Heart left ventricle (tissue), 16 donors: ENCODE measurements at regions not wholly inside any gene's neighbourhood (a gene's known extent, or its start where the extent isn't known, plus 50 kb on each side); places are given as distances from the start of the nearest gene placed in this dataset.

Experiments used
- ATAC-seq, 4 donors: fragments of 200-7000 bp; cut with Tn5 transposase; one replicate each; pipeline ENCODE4 v1.9.1; 2020 to 2022; ENCODE audit warnings: moderate library complexity in 4 of 4, mild to moderate bottlenecking in 3 of 4, moderate number of reproducible peaks in 1 of 4
- DNase-seq, 5 donors: peaks; one replicate each; pipeline ENCODE4 v3.0.0-alpha.2; 2020
- H3K27ac ChIP-seq, 12 donors: fragments of 200-600 bp; sonication (generic) in 4 of 12; one replicate each; pipeline versions ENCODE4 v1.5.0 to v1.8.0; 2016 to 2022; ENCODE audit warnings: mild to moderate bottlenecking in 2 of 12
- H3K27me3 ChIP-seq, 9 donors: fragments of 200-600 bp; sonication (generic) in 2 of 9; one replicate each; pipeline versions ENCODE4 v1.5.1 to v1.8.0; 2016 to 2022; ENCODE audit warnings: mild to moderate bottlenecking in 3 of 9
- H3K36me3 ChIP-seq, 9 donors: fragments of 200-600 bp; sonication (generic) in 2 of 9; one replicate each; pipeline versions ENCODE4 v1.5.0 to v1.8.0; 2018 to 2022; ENCODE audit warnings: mild to moderate bottlenecking in 2 of 9
- H3K4me1 ChIP-seq, 12 donors: fragments of 200-600 bp; sonication (generic) in 4 of 12; one replicate each; pipeline versions ENCODE4 v1.5.0 to v1.8.0; 2016 to 2022; ENCODE audit warnings: mild to moderate bottlenecking in 3 of 12
- H3K4me3 ChIP-seq, 12 donors: fragments of 200-600 bp; sonication (generic) in 4 of 12; one replicate each; pipeline versions ENCODE4 v1.5.0 to v1.8.0; 2017 to 2022; ENCODE audit warnings: mild to moderate bottlenecking in 9 of 12, moderate library complexity in 4 of 12
- H3K9me3 ChIP-seq, 12 donors: fragments of 200-600 bp; sonication (generic) in 4 of 12; one replicate each; pipeline versions ENCODE4 v1.5.0 to v1.8.0; 2016 to 2022; ENCODE audit warnings: mild to moderate bottlenecking in 1 of 12
- POLR2A ChIP-seq, 2 donors: fragments of 450-650 bp; IDR thresholded peaks; one replicate each; pipeline ENCODE4 v1.6.1; 2017; ENCODE audit warnings: antibody characterized with exemption in 2 of 2, mild to moderate bottlenecking in 2 of 2, moderate library complexity in 2 of 2
- WGBS, 4 donors: extraction: QIAGEN DNeasy Blood & Tissue Kit in 2 of 4; methylation state at CpG; one replicate each; pipeline versions ENCODE4 v1.1.5 to v1.1.7; 2013 to 2018; 5-methylcytosine and 5-hydroxymethylcytosine counted together
- intact Hi-C, 10 donors: fragments of 100-400 bp; cut with DNase I; formaldehyde crosslinking; loops; one replicate each; pipeline versions ENCODE4 v1.11.1 to v1.14.2; 2022
- TF ChIP-seq, protein P1 (sequence below), 12 donors: fragments of 200-600 bp; sonication (generic) in 4 of 12; IDR thresholded peaks; one replicate each; pipeline versions ENCODE4 v1.5.0 to v1.8.0; 2018 to 2022; ENCODE audit warnings: antibody characterized with exemption in 12 of 12, mild to moderate bottlenecking in 5 of 12
- donor health status: ischemic (EF 13 %, LVEDD 7.1; RV severe dilation, severe dysfunction).
- donor health status: healthy with polysubstance abuse.
- donor health status: DM: no; HTN: yes; CAD: no.
- donor health status: DM: no; HTN: no; CAD: no.
- donor health status: ischemic (EF 25% LVEDD 6.9; RV normal size, moderate dysfunction).
- donor health status: ischemic (EF 25% LVEDD 5.7; RV mildly dilated, moderate dysfunction).
- donor health status: healthy.
- donor health status: DM: yes; HTN: yes; CAD: no.
- donor health status: ischemic (EF 35%, LVEDD 5.7; RV mildly dilated, moderate dysfunction).
- donor health status: nonischemic (EF 11% LVEDD 7.7; RV severe dilation, severe dysfunction).
- donor health status: DM: yes; HTN: yes; CAD: no.
- donor health status: PGD.
- donor health status: ischemic (EF 29% LVEDD 5.4; RV normal size, mild dysfunction).
- donor health status: nonischemic (EF 23%, LVEDD 6.1; RV moderate dilation, normal function).

DNA sequence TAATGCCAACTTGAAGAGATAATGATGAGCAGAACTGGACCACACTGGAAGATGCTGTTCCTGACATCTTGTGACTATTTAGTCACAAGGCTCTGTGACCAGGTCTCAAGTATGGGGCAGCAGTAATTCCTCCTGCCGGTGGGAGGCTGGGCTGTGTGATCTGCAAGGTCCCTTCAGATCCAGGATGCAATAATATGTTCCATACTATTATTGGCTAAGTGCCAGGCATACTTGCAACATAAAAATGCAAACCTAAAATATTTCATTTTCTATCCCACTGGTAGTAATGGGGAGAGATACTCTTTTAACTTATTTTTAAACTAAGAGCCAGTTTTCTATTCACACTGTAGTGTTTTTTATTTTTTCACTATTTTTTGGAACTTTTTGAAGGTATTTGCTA is 171.5 kb downstream of the CYP26A1 start:
- Histone ChIP-seq H3K27me3 (peaks cover 0 to 18% (median 0%) of the 10 kb centered on the region in 9 donors), H3K9me3 (no peaks in the 10 kb centered on the region), H3K36me3 (no peaks in the 10 kb centered on the region), H3K4me1 (no peaks in the 10 kb centered on the region), H3K4me3 (no peak overlapping the region), H3K27ac (no peak overlapping the region)
- ATAC-seq (no peak), DNase-seq (no peak)
- WGBS, 4 donors: 21 to 70% (median 50%) methylated on average over 1 of the region's 1 CpG
- intact Hi-C loops: no loop called here
- no peak for TF ChIP-seq POLR2A (IDR thresholded peaks at IDR 0.05)
- TF ChIP-seq, protein P1, sequence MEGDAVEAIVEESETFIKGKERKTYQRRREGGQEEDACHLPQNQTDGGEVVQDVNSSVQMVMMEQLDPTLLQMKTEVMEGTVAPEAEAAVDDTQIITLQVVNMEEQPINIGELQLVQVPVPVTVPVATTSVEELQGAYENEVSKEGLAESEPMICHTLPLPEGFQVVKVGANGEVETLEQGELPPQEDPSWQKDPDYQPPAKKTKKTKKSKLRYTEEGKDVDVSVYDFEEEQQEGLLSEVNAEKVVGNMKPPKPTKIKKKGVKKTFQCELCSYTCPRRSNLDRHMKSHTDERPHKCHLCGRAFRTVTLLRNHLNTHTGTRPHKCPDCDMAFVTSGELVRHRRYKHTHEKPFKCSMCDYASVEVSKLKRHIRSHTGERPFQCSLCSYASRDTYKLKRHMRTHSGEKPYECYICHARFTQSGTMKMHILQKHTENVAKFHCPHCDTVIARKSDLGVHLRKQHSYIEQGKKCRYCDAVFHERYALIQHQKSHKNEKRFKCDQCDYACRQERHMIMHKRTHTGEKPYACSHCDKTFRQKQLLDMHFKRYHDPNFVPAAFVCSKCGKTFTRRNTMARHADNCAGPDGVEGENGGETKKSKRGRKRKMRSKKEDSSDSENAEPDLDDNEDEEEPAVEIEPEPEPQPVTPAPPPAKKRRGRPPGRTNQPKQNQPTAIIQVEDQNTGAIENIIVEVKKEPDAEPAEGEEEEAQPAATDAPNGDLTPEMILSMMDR (IDR thresholded peaks at IDR 0.05): no peak

DNA sequence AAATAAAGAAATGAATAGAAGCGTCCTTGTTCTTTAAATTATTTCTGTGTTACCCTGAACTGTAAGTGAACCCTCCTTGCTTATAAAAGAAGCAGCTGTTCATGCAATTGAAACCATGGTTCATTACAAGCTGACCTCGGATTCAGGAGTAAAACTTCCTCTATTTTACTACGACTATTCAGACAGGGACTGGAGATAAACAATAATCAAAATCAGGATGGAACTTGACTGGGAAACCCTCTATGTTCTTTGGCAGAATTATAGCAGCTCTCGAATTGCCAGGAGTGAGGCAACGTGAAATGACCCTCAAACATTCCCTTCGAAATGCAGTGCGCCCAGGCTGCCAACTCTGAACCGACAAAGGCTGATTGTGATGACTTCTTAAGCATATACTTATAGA is 172.1 kb downstream of the CYP26A1 start:
- Histone ChIP-seq H3K4me1 (no peaks in the 10 kb centered on the region), H3K27ac (no peak overlapping the region), H3K36me3 (no peaks in the 10 kb centered on the region), H3K27me3 (peaks cover 0 to 21% (median 0%) of the 10 kb centered on the region in 9 donors), H3K4me3 (no peak overlapping the region), H3K9me3 (no peaks in the 10 kb centered on the region)
- DNase-seq (no peak), ATAC-seq (no peak)
- intact Hi-C loops: no loop called here
- 46 to 61% (median 53%) methylated on average over 8 of the region's 8 CpGs for WGBS, 4 donors
- TF ChIP-seq POLR2A (IDR thresholded peaks at IDR 0.05): no peak
- TF ChIP-seq, protein P1 (IDR thresholded peaks at IDR 0.05): no peak

DNA sequence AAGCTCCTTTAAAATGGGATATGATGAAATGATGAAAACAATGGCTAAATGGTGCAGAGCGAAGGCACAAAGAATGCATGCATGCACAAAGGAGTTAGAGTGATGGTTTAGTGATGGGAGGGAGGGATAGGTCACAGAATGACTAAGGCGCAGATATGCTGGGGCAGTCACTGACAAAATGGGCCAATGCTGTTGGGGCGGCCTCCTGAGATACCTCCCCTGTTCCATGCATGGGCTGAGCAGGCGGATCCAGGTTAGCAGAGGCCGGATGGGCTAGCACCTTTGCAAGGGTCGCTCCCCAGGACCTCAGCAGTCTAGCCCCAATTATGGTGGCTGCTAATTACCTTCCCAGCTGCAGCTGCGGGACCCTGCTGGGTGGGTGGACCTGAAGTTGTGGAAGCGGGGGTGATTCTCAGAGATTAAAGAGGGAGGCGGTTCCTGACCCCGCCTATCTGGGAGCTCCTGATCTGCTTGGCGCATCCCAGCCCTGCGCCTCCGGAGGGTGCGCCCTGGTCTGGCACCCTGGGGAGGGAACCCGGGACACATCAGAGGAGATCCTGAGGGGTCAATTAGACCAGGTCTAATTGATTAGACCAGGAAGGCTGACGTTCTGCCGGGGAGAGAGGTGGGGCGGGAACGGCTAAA is 175.0 kb downstream of the CYP26A1 start:
- ATAC-seq: no peak
- no peak overlapping the region for H3K27ac ChIP-seq
- H3K9me3 ChIP-seq: no peaks in the 10 kb centered on the region
- no peak for DNase-seq
- H3K36me3 ChIP-seq: no peaks in the 10 kb centered on the region
- peaks cover 0 to 21% (median 0%) of the 10 kb centered on the region in 9 donors for H3K27me3 ChIP-seq
- 57 to 68% (median 60%) methylated on average over 19 of the region's 19 CpGs for WGBS, 4 donors
- no peak overlapping the region for H3K4me3 ChIP-seq
- intact Hi-C loops: no loop called here
- no peaks in the 10 kb centered on the region for H3K4me1 ChIP-seq
- TF ChIP-seq, protein P1 (IDR thresholded peaks at IDR 0.05): no peak
- TF ChIP-seq POLR2A (IDR thresholded peaks at IDR 0.05): no peak

DNA sequence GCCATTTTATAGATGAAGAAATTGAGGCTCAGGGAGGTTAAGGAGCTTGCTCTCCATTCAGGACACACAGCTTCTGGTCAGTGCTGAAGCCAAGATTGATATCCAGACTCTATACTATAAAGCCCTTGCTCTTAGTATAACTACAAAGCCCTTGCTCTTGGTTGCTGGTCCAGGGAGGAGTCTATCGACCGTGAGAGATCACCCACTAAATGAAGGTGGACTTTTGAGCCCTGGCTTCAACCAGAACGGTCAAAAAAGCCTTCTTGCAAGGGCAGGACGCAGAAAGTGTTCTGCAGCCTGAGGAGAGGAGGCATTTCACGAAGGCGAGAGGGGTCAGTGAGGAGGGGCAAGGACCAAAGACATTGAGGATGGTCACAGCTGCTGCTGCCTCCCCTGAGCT is 176.3 kb downstream of the CYP26A1 start:
- no peak for TF ChIP-seq POLR2A (IDR thresholded peaks at IDR 0.05)
- TF ChIP-seq, protein P1 (IDR thresholded peaks at IDR 0.05): no peak
- ATAC-seq (no peak), DNase-seq (no peak)
- Histone ChIP-seq H3K4me1 (no peaks in the 10 kb centered on the region), H3K4me3 (no peak overlapping the region), H3K27ac (no peak overlapping the region), H3K9me3 (no peaks in the 10 kb centered on the region), H3K36me3 (no peaks in the 10 kb centered on the region), H3K27me3 (peaks cover 0 to 21% (median 0%) of the 10 kb centered on the region in 9 donors)
- WGBS, 4 donors: 75 to 87% (median 81%) methylated on average over 6 of the region's 6 CpGs
- intact Hi-C loops: no loop called here
